GM12875 (cell line): ENCODE measurements at regions not wholly inside any gene's neighbourhood (a gene's known extent, or its start where the extent isn't known, plus 50 kb on each side); places are given as distances from the start of the nearest gene placed in this dataset.

Experiments
- H3K4me3 ChIP-seq: one replicate; pipeline ENCODE4 v1.5.1; 2011; ENCODE audit warnings: low read depth, low read length, control low read depth
- CTCF ChIP-seq: IDR thresholded peaks from 2 replicates; pipeline ENCODE4 v1.5.1; 2011; ENCODE audit warnings: low read depth, mild to moderate bottlenecking, control low read depth, inconsistent platforms, low read length, moderate library complexity, borderline replicate concordance; ENCODE audit not compliant: insufficient read depth

- H3K4me3 ChIP-seq, result no peak overlapping the region
- TF ChIP-seq CTCF, result no peak
These were observed 163.0 kb upstream of the NUDT4 start for GRCh38 chr12:93214523-93215289.

GRCh38 chr12:93215290-93215678, 162.4 kb upstream of the NUDT4 start:
- TF ChIP-seq CTCF, result no peak
- no peak overlapping the region for H3K4me3 ChIP-seq

GRCh38 chr12:93219947-93220346, 157.8 kb upstream of the NUDT4 start:
- no peak for TF ChIP-seq CTCF
- no peak overlapping the region for H3K4me3 ChIP-seq

GRCh38 chr12:93221841-93222240, 155.9 kb upstream of the NUDT4 start:
- TF ChIP-seq CTCF, result no peak
- no peak overlapping the region for H3K4me3 ChIP-seq

- no peak overlapping the region for H3K4me3 ChIP-seq
- no peak for TF ChIP-seq CTCF
These were observed 154.0 kb upstream of the NUDT4 start for GRCh38 chr12:93223440-93224426.

DNA sequence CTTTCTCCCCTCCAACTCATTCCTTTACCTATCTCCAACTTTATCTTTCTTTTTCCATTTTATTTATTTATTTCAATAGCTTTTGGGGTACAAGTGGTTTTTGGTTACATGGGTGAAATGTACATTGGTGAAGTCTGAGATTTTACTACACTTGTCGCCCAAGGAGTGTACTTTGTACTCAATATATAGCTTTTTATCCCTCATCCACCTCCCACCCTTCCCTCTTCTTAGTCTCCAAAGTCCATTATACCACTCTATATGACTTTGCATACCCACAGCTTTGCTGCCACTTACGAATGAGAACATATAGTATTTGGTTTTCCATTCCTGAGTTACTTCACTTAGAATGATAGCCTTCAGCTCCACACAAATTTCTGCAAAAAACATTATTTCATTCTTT, 152.6 kb upstream of the NUDT4 start:
- no peak for TF ChIP-seq CTCF
- no peak overlapping the region for H3K4me3 ChIP-seq
